ENCODE measurements at regions not wholly inside any gene's neighbourhood (a gene's known extent, or its start where the extent isn't known, plus 50 kb on each side); places are given as distances from the start of the nearest gene placed in this dataset.

GRCh38 chr7:47078241-47078640, 503.7 kb downstream of the TNS3 start:
- TF ChIP-seq POLR2A (IDR thresholded peaks at IDR 0.05) (no peak), CTCF (IDR thresholded peaks at IDR 0.05) (no peak)

All from adrenal gland (tissue), 5 donors.